CD4-positive, CD25-positive, alpha-beta regulatory T cell (primary cell): ENCODE measurements at regions not wholly inside any gene's neighbourhood (a gene's known extent, or its start where the extent isn't known, plus 50 kb on each side); places are given as distances from the start of the nearest gene placed in this dataset.

Source experiments
- ATAC-seq, 2 donors: fragments of 150-1000 bp; cut with Tn5 transposase; one replicate each; pipeline ENCODE4 v1.10.0; 2021; ENCODE audit warnings: low read depth in 2 of 2, moderate number of reproducible peaks in 2 of 2, moderate library complexity in 1 of 2
- DNase-seq, 3 donors: peaks; one replicate each; pipeline versions ENCODE4 v3.0.0 to v3.0.0-alpha.2; 2012 to 2022; ENCODE audit warnings: mixed read lengths in 1 of 3
- H3K27ac ChIP-seq: one replicate; pipeline ENCODE4 v1.7.0; 2013; ENCODE audit warnings: mild to moderate bottlenecking, low read length; ENCODE audit not compliant: insufficient read depth, poor library complexity, severe bottlenecking
- H3K27me3 ChIP-seq: one replicate; pipeline ENCODE4 v1.7.0; 2013; ENCODE audit warnings: low read length; ENCODE audit not compliant: control insufficient read depth, insufficient read depth
- H3K36me3 ChIP-seq: one replicate; pipeline ENCODE4 v1.7.0; 2013; ENCODE audit warnings: mild to moderate bottlenecking, low read length, moderate library complexity; ENCODE audit not compliant: control insufficient read depth, insufficient read depth
- H3K4me1 ChIP-seq: 2 replicates; pipeline ENCODE4 v1.7.0; 2013; ENCODE audit warnings: mild to moderate bottlenecking, low read length; ENCODE audit not compliant: insufficient read depth, control insufficient read depth, poor library complexity, severe bottlenecking
- H3K4me3 ChIP-seq: one replicate; pipeline ENCODE4 v1.7.0; 2013; ENCODE audit warnings: low read depth, mild to moderate bottlenecking, low read length, moderate library complexity
- H3K9me3 ChIP-seq, 2 experiments: 1 replicate in 1 of 2; 2 replicates in 1 of 2; pipeline ENCODE4 v1.7.0; 2013; ENCODE audit warnings: low read length in 2 of 2, mild to moderate bottlenecking in 1 of 2, moderate library complexity in 1 of 2; ENCODE audit not compliant: control insufficient read depth in 2 of 2
- H3K27ac Mint-ChIP-seq, 3 donors: one replicate each; pipeline ENCODE4 v1.8.0; 2020 to 2022; ENCODE audit warnings: mild to moderate bottlenecking in 3 of 3, mixed read lengths in 3 of 3, moderate library complexity in 2 of 3
- H3K27me3 Mint-ChIP-seq: one replicate; pipeline ENCODE4 v1.8.0; 2022; ENCODE audit warnings: mild to moderate bottlenecking, mixed read lengths
- H3K36me3 Mint-ChIP-seq: one replicate; pipeline ENCODE4 v1.8.0; 2020; ENCODE audit warnings: mixed read lengths
- H3K4me1 Mint-ChIP-seq, 4 donors: one replicate each; pipeline ENCODE4 v1.8.0; 2020 to 2022; ENCODE audit warnings: mixed read lengths in 4 of 4, mild to moderate bottlenecking in 1 of 4
- H3K4me3 Mint-ChIP-seq, 4 donors: one replicate each; pipeline ENCODE4 v1.8.0; 2020 to 2022; ENCODE audit warnings: mild to moderate bottlenecking in 4 of 4, mixed read lengths in 4 of 4, moderate library complexity in 3 of 4
- H3K9me3 Mint-ChIP-seq, 7 donors: one replicate each; pipeline ENCODE4 v1.8.0; 2020 to 2022; ENCODE audit warnings: mixed read lengths in 7 of 7, mild to moderate bottlenecking in 3 of 7, moderate library complexity in 2 of 7

- no peaks in the 10 kb centered on the region for H3K9me3 ChIP-seq
- no peak overlapping the region for H3K27ac ChIP-seq
- no peak overlapping the region for H3K4me3 ChIP-seq
- no peaks in the 10 kb centered on the region for H3K27me3 ChIP-seq
- no peaks in the 10 kb centered on the region for H3K36me3 ChIP-seq
- H3K4me1 ChIP-seq, result no peaks in the 10 kb centered on the region
- Mint-ChIP-seq H3K9me3 (no peaks in the 10 kb centered on the region), H3K4me3 (no peak overlapping the region), H3K36me3 (no peaks in the 10 kb centered on the region), H3K27me3 (no peaks in the 10 kb centered on the region), H3K4me1 (peaks cover 0 to 2% (median under 1%) of the 10 kb centered on the region in 4 donors), H3K27ac (no peak overlapping the region)
- ATAC-seq (no peak), DNase-seq (no peak)
These were observed 74.2 kb downstream of the CLDN34 start for GRCh38 chrX:10041383-10041782.

DNA sequence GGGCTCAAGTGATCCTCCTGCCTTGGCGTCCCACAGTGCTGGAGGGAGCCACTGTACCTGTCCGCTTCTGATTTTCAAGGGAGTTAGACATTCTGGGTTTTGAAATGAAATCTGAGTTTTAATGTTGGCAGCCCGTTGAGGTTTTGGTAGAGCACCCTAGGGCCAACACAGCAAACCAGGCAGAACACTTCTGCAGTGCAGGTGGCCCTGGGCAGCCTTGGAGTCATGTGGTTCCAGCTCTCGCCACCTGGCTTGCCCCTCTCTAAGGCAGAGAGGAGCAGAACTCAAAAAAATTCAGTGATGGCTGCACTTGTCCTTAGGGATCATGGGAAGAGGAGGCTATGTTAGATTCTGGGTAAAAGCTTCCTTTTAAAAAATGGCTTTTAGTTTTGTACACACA lies 74.9 kb downstream of the CLDN34 start:
- Mint-ChIP-seq H3K4me3 (no peak overlapping the region), H3K36me3 (no peaks in the 10 kb centered on the region), H3K9me3 (no peaks in the 10 kb centered on the region), H3K27me3 (no peaks in the 10 kb centered on the region), H3K27ac (no peak overlapping the region), H3K4me1 (peaks cover 0 to 2% (median 0%) of the 10 kb centered on the region in 4 donors)
- DNase-seq (no peak), ATAC-seq (no peak)
- no peaks in the 10 kb centered on the region for H3K4me1 ChIP-seq
- H3K36me3 ChIP-seq, result no peaks in the 10 kb centered on the region
- no peaks in the 10 kb centered on the region for H3K9me3 ChIP-seq
- no peaks in the 10 kb centered on the region for H3K27me3 ChIP-seq
- no peak overlapping the region for H3K4me3 ChIP-seq
- H3K27ac ChIP-seq, result no peak overlapping the region

DNA sequence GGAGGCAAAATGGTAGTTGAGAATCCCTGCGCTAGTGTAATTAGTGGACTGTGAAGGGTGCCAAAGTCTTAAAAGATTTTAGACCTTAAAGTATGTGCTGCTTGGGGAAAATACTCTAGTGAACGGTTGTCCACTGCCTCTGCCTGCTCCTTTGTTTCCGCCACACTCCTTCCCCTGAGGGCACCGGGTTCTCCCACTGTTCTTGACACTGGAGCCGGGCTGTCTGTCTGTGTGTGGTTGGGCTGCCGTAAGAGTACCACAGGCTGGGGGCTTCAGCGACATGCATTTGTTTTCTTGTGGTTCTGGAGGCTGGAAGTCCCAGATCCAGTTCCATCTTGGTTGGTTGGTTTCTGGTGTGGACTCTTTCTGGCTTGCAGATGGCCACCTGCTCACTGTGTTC lies 76.2 kb downstream of the CLDN34 start:
- Histone ChIP-seq H3K4me1 (no peaks in the 10 kb centered on the region), H3K27ac (no peak overlapping the region), H3K9me3 (no peaks in the 10 kb centered on the region), H3K4me3 (no peak overlapping the region), H3K36me3 (no peaks in the 10 kb centered on the region), H3K27me3 (no peaks in the 10 kb centered on the region)
- H3K36me3 Mint-ChIP-seq, result no peaks in the 10 kb centered on the region
- H3K4me1 Mint-ChIP-seq, result peaks cover 0 to 2% (median 0%) of the 10 kb centered on the region in 4 donors
- no peaks in the 10 kb centered on the region for H3K27me3 Mint-ChIP-seq
- H3K4me3 Mint-ChIP-seq, result no peak overlapping the region
- no peaks in the 10 kb centered on the region for H3K9me3 Mint-ChIP-seq
- H3K27ac Mint-ChIP-seq, result no peak overlapping the region
- ATAC-seq (no peak), DNase-seq (no peak)

GRCh38 chrX:10044021-10044420 lies 76.9 kb downstream of the CLDN34 start:
- Histone ChIP-seq H3K27me3 (no peaks in the 10 kb centered on the region), H3K4me3 (no peak overlapping the region), H3K27ac (no peak overlapping the region), H3K4me1 (no peaks in the 10 kb centered on the region), H3K9me3 (no peaks in the 10 kb centered on the region), H3K36me3 (no peaks in the 10 kb centered on the region)
- no peak overlapping the region for H3K4me3 Mint-ChIP-seq
- no peak overlapping the region for H3K27ac Mint-ChIP-seq
- DNase-seq (no peak), ATAC-seq (no peak)
- H3K36me3 Mint-ChIP-seq, result no peaks in the 10 kb centered on the region
- no peaks in the 10 kb centered on the region for H3K9me3 Mint-ChIP-seq
- H3K27me3 Mint-ChIP-seq, result no peaks in the 10 kb centered on the region
- H3K4me1 Mint-ChIP-seq, result peaks cover 0 to 2% (median 0%) of the 10 kb centered on the region in 4 donors

DNA sequence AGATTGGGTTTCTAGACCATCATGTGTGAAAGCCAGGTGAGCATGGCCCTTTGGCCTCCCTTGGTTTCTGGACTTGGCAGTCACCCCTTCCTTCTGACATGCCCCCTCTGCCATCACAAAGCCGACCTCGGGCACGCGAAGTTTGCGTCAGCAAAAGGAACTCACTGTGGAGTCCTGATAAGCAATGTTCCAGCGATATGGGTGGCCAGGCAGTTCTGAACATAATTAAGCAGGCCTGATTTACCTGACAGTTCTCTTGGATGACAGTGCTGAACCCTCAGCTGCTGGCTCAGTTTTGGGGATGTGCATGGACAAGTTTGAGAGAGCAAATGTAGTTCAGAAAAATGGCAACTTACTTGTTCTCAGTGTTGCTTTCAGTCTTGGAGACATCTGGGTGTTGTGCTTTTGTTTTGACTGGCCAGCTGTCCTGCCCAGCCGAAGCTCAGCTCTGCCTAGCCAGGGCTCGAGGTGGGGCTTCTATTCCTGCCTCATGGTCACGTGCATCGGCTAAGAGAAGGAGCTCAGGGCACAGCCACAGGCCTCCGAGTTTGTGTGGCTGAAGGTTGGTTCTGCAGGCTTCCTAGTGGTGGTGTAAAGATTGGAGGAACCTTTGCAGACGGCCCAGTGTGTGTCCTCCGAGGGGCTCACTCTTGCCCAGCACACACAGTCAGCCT lies 78.3 kb downstream of the CLDN34 start:
- no peak overlapping the region for H3K4me3 Mint-ChIP-seq
- ATAC-seq, result no peak

GRCh38 chrX:10047133-10047532 lies 80.0 kb downstream of the CLDN34 start:
- no peak for ATAC-seq
- no peaks in the 10 kb centered on the region for H3K9me3 Mint-ChIP-seq

More for the DNA sequence above, 78.3 kb downstream of the CLDN34 start:
- H3K27ac ChIP-seq, result no peak overlapping the region
- no peaks in the 10 kb centered on the region for H3K27me3 ChIP-seq
- Mint-ChIP-seq H3K4me1 (peaks cover 0 to 5% (median 0%) of the 10 kb centered on the region in 4 donors), H3K9me3 (no peaks in the 10 kb centered on the region), H3K27ac (no peak overlapping the region), H3K36me3 (peaks cover 3% of the 10 kb centered on the region), H3K27me3 (no peaks in the 10 kb centered on the region)
- no peaks in the 10 kb centered on the region for H3K36me3 ChIP-seq
- H3K4me3 ChIP-seq, result no peak overlapping the region
- no peaks in the 10 kb centered on the region for H3K9me3 ChIP-seq
- no peaks in the 10 kb centered on the region for H3K4me1 ChIP-seq
- no peak for DNase-seq

GRCh38 chrX:10047631-10048030 lies 80.5 kb downstream of the CLDN34 start:
- H3K9me3 ChIP-seq, result no peaks in the 10 kb centered on the region

More at GRCh38 chrX:10047133-10047532, 80.0 kb downstream of the CLDN34 start:
- Mint-ChIP-seq H3K4me3 (no peak overlapping the region), H3K27ac (no peak overlapping the region), H3K4me1 (peaks cover 0 to 5% (median 2%) of the 10 kb centered on the region in 4 donors), H3K36me3 (peaks cover 3% of the 10 kb centered on the region), H3K27me3 (no peaks in the 10 kb centered on the region)
- Histone ChIP-seq H3K36me3 (no peaks in the 10 kb centered on the region), H3K9me3 (no peaks in the 10 kb centered on the region), H3K27ac (no peak overlapping the region), H3K4me3 (no peak overlapping the region), H3K27me3 (no peaks in the 10 kb centered on the region), H3K4me1 (no peaks in the 10 kb centered on the region)
- DNase-seq, result no peak

DNA sequence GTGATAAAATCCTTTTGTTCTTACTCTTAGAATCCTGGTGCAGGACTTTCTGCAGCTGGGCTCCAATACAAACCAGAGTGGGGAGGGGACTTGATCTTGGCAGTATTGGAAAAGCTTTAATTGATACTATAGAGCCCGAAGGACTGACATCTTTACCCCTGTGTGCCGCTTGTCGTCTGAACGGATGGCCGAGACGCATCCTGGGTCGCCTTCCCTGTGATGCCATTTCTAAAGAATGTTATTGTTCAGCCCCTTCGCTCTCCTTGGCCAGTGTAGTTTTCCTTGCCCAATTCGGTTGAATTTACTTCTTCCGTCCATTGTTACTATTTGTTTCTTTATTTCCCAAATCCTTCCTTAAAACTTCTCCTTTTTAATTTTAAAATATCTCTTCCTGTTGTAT lies 80.9 kb downstream of the CLDN34 start:
- no peaks in the 10 kb centered on the region for H3K9me3 ChIP-seq
- H3K36me3 ChIP-seq, result no peaks in the 10 kb centered on the region
- ATAC-seq (no peak), DNase-seq (no peak)
- Mint-ChIP-seq H3K9me3 (peaks cover 0 to 2% (median 0%) of the 10 kb centered on the region in 7 donors), H3K36me3 (peaks cover 3% of the 10 kb centered on the region), H3K27ac (no peak overlapping the region), H3K4me1 (peaks cover 0 to 5% (median 2%) of the 10 kb centered on the region in 4 donors), H3K27me3 (no peaks in the 10 kb centered on the region), H3K4me3 (no peak overlapping the region)
- H3K4me3 ChIP-seq, result no peak overlapping the region
- no peaks in the 10 kb centered on the region for H3K27me3 ChIP-seq
- no peak overlapping the region for H3K27ac ChIP-seq
- no peaks in the 10 kb centered on the region for H3K4me1 ChIP-seq

More at GRCh38 chrX:10047631-10048030, 80.5 kb downstream of the CLDN34 start:
- Histone ChIP-seq H3K27ac (no peak overlapping the region), H3K4me1 (no peaks in the 10 kb centered on the region), H3K27me3 (no peaks in the 10 kb centered on the region), H3K4me3 (no peak overlapping the region), H3K36me3 (no peaks in the 10 kb centered on the region)
- no peaks in the 10 kb centered on the region for H3K9me3 Mint-ChIP-seq
- no peak overlapping the region for H3K27ac Mint-ChIP-seq
- H3K4me1 Mint-ChIP-seq, result peaks cover 0 to 5% (median 2%) of the 10 kb centered on the region in 4 donors
- no peak for DNase-seq
- H3K4me3 Mint-ChIP-seq, result no peak overlapping the region
- no peak for ATAC-seq
- peaks cover 3% of the 10 kb centered on the region for H3K36me3 Mint-ChIP-seq
- no peaks in the 10 kb centered on the region for H3K27me3 Mint-ChIP-seq
